HT-29 (cell line): ENCODE measurements at regions not wholly inside any gene's neighbourhood (a gene's known extent, or its start where the extent isn't known, plus 50 kb on each side); places are given as distances from the start of the nearest gene placed in this dataset.
"Not testable (repeated sequence)": the region's sequence is repeated elsewhere in the genome, so short reads cannot be mapped to it uniquely, and the experiment has no call there.

Source experiments
- DNase-seq: peaks from one replicate; pipeline ENCODE4 v3.0.0-alpha.2; 2015; ENCODE audit warnings: low spot score

DNA sequence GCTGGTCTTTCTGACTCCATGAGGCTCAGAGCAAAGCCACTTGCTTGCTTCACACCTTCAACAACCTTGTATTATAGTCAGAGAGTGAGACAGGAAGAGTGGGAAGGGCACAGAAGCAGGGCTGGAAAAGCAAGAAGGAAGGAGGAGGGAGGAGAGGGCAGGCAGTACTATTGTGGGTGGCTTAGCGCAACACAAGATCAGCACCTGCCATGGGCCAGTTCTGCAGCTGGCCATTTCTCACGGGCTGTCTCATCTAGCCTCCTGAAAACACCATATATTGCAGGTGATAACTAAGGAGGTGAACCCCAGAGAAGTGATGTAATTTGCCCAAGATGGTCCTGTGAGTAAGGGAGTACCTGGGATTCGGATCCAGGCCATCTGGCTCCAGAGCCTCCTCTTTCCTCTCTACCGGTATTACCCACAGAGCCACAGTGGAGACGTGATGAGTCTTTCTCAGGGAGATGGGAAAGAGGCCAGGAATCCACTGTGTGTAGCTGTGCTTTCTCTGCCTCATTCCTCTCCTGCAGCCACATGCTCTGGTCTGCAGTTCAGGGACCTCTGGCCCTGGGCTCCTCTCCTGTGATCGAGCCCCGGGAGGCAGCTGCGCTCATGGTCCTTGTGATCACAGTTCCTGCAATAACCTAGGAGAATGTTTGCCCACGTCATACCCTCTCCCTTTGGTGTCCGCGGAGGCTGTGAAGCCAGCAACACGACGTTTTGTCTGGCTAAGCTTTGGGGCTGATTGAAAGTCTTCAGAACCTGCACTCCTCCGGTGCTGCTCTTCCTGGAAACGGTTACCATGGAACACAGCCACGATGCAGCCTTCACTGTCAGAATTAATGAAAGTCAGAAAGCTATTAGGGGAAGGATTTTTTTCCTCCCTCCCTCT, 178.1 kb upstream of the CCL2 start:
- no peak for DNase-seq

DNA sequence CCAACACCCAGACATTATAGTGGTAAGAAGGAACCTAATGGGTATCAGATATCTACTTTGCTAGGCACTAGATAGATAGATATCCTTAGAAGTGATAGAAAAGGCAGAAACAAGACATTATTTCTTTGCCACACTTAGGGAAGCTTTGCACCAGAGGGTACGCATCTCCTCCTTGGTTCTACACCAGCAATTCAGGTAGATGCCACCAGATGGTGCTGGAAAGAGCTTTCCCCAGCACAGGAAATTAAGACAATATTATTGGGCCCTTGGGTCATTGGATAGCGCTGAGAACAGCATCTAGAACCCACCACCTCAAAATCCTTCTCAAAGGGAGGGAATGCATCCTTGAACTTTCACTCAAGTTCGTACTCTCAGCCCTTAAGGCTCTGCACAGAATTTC, 173.8 kb upstream of the CCL2 start:
- DNase-seq, result peak; percentile 45

DNA sequence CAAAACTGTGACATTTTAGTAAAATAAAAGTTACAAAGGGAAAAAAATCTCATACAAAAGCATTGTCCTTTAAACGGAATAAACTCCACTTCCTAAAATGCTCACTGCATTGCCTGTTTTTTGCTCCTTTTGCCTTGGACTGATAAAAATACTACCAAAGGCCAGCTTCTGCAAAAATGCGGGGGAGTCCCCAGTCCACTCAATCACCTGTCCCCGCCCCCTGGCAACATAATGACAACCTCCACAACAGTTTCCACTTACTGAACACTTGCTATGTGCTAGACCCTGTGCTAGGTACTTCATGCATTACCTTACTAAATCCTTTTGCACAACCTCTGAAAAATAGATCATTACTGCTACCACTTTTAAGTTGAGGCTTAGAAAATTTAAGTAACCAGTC, 172.7 kb upstream of the CCL2 start:
- no peak for DNase-seq

DNA sequence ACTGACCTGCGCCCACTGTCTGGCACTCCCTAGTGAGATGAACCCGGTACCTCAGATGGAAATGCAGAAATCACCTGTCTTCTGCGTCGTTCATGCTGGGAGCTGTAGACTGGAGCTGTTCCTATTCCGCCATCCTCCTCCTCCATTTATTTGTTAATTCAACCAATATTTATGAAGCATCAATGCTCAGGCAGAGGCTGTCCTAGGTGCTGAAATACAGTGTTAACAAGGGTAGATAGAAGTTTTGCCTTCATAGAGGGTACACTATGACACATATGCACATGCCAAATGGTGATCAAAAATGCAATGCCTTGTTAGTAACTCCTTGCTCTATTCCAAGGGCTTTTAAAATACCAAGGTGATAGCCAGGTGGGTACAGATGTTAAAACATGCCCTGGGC, 166.0 kb upstream of the CCL2 start:
- not testable (repeated sequence) for DNase-seq

DNA sequence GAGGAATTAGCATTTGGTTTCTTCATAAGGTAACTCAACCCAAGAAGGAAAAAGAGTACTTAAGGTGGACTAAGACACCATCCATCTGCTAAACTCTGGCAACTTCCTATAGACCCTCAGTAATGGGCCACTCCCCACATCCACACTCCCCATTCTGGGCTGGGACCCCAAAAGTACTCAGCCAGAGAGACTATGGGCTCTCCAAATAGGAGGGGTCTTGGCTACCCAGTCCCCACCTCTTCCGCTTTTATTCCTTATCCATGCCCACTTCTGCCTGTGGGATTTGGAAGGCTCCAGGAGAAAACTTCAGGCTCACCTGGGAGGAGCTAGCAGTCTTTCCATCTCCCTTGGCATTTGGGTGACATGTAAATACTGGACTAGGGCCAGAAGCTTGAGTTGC, 164.5 kb upstream of the CCL2 start:
- DNase-seq, result no peak

DNA sequence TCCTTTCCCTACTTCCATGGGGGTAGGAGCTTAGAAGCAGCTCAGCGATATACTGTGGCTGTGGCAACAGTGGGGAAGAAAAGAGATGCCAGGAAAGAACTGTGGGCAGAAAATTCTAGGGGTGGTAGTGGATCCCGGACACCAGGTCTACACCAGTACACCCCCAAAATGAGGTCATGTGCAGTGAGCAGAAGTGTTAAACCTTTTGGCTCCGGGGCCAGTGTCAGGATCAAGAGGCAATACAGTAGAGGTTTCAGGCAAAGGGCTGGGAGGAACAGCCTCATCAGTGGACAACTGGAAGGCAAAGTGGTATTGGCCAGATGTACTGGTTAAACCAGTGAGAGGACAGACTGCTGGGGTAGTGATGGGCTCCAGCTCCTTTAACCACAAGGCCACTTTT, 163.1 kb upstream of the CCL2 start:
- DNase-seq, result no peak

DNA sequence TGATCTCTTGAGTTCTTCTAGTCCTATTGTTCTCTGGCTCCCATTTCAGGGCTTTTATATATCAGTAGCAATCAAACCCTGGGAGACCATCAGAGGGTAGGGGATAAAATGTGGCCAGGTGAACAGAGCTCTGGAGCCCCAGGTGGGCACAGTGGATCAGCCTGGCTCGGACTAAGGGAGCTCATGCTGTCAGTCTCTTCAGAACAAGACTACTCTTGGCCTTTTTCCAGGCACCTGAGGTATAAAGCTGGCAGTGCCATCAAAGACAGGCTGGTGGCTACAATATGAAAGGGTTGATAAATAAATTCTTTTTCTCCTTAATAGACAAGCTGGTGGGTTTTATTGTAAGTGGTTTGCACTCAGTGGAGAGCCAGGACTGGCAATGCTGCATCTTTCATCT, 160.0 kb upstream of the CCL2 start:
- no peak for DNase-seq

DNA sequence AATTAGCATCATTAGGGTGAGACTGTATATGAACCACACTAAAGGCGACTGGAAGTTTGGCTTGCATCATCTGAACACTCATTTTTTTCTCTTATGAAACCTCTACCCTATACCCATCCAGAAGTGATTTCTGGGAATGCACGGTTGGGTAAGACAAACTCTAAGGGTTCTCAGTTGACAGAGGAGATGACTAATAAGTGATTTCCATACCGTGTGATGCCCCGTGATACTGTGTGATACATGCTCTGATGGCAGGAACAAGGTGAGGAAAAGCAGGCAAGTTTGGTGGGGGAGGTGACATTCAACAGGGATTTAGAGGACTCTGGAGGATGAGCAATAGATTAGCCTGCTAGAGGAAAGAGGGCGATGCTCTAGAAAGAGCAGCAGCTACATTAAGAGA, 156.4 kb upstream of the CCL2 start:
- DNase-seq, result no peak

DNA sequence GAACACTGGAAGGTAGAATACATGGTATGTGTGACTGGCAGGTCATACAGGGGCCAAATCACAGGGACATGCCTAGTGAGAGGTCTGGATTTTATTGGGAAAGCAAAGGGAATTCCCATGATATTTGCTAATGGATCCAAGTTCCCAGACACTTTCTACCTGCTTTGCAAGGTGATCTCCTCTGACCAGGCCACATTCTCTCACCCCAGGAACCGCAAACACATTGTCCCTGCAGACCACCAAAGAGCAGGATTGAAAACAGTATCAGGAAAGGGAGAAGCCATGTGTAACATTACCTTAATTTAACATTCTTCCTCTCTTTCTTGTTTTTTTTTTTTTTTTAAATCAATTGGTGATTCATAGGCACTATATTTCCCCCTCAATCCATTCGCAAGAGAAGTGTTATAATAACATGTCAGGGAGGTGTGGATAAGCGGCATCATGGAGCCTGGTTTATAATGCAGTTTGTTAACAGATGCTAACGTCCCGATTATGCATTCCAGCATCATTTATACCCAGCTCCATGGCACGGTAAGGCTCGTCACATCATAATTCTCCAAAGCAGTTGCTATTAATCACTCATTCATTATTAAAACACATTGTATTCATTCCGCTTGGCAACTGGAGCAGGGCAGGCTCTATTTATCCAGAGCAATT, 155.1 kb upstream of the CCL2 start:
- no peak for DNase-seq

DNA sequence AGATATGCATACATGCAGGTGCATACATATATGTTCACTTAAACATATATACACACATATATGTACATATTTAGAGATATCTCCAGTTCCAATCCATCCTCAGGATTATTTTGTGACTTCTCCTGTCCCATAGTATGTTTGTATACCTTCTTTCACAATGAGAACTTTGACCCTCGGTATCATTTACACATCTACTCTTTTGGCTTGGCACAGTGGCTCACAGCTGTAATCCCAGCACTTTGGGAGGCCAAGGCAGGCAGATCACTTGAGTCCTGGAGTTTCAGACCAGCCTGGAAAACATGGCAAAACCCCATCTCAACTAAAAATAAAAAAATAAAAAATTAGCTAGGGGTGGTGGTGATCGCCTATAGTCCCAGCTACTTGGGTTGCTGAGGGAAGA, 148.1 kb upstream of the CCL2 start:
- no peak for DNase-seq

DNA sequence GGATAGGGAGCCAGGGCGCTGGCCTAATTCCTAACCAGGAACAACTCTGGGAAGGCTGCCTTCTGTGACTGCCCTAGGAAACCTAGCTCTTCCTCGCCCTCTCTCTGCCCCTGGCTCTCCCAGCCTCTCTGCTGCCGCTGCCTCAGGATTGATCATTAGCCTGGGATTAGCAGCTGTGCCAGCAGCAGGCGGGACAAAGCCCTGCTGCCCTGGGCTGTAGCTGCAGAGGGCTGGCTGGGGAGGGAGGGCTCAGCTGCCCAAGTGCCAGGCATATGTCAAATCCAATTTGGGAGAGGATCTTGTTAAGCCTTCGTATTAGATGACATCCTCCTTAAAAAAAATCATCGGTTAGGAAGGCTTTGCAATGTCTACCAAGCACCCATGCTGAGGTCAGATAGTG, 144.8 kb upstream of the CCL2 start:
- no peak for DNase-seq

DNA sequence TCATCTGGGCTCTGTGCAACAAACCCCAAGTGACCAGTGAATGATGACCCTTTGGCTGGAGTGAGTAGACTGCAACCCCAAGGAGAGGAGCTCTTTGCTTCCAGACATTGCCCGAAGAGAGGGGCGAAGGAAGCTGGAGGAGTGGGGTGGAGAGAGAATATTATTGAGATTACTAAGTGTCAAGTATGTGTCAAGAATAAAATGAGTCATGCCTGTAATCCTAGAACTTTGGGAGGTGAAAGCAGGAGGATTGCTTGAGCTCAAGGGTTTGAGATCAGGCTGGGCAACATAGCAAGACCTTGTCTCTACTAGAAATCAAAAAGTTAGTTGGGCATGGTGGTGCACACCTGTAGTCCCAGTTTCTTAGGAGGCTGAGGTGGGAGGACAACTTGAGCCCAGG, 142.0 kb upstream of the CCL2 start:
- DNase-seq, result no peak

DNA sequence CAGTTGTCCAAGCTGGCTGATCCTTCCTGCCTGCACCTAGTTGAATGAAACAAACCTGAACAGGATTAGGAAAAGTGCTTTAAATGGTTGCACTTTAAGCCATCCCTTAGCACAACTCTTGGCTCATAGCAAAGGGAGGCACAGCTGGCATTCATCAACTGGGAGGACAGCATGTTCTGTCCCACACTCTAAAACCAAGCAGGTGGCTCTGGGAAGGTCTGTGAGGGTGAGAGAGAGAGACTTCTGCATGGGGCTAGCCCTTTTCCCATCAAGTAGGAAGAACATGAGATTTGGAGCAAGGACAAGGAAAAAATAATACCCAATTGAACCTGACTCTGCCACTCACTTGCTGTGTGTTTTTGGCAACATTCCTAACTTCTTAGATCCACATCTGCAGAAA, 140.9 kb upstream of the CCL2 start:
- no peak for DNase-seq

DNA sequence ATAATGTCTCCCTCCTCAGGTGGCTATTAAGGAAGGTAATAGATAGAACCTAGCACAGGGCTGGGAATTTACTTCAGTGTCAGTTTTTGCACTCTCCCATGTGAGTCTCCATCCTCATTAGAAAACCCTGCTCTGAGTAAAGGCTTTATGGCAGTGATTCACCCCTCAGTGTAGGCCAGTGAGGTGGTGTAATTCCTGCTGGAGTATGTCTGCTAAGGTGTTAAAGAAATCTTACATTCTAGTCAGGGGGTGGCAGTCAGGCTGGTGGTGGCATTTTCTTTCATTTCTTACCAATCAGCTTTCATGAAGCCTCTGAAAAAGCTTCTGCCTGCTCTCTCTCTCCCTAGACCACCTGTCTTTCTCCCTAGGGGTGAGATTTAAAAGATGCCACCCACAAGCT, 138.8 kb upstream of the CCL2 start:
- DNase-seq, result no peak

DNA sequence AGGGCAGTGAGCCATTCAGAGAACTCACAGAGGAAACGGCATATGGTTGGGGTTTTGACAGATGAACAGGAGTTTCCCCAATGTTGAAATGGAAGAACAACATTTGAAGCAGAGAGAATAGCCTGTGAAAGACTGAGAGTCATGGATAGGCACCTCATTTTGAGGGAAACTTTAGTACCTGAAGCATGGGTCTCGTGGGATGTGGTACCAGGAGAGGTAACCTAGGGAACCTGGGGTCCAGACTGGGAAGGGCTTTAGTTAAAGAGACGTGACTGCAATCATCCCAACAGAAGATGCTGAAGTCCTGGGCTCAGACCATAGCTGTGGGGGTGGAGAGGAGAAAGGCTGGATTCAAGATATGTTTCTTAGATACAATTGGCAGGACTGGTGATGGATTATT, 137.8 kb upstream of the CCL2 start:
- DNase-seq, result no peak

DNA sequence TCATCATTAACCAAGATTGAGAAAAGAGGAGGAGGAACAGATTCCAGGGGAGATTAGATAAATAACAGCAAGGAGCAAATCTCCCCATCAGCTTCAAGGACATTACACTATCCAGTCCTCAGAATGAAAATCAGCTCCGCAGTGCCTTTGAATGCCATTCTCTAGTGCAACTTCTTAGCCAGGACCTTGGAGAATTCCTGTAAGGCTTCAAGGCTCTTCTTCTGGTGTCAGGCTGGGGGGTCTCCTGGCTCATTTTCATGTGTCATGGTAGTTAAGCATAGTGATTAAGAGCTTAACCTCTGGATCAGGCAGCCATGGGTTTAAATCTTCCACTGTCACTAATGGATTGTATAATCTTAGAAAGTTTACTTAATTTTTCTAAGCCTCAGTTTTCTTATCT, 137.3 kb upstream of the CCL2 start:
- DNase-seq, result no peak

DNA sequence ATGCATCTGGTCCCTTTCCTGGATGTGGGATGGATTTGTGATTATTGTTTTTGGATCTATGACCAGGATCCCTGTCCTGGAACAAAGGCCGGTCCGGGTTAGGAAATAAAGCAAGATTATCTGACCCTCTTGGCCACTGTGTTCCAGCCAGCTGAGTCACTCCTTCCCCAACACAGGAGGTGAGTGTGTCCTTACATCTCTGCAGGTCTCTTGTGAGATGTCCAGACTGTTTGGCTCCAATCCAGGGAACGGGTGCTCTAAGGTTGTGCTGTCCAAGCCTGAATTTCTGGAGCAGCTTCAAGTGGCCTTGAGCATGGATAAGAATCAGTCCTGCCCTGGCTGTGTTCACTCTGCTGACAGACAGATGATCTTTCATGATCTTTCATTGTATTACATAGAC, 136.5 kb upstream of the CCL2 start:
- no peak for DNase-seq

DNA sequence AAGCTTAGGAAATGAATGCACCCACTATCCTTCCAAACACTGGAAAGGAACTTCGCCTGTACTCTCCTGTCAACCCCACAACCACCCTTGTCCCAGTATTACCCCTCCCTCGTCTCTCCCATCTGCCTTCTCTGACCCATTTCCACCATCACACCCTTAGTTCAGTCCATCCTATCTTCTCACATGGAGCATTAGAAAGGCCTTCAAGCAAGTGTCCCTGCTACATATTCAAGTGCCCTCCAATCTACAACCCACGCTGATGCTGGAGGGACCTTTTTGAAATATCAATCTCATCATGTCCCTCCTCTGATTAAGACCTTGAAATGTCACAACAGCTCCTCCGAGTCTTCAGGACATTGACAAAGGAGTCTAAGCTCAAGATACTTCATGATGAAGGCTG, 133.8 kb upstream of the CCL2 start:
- DNase-seq, result no peak

DNA sequence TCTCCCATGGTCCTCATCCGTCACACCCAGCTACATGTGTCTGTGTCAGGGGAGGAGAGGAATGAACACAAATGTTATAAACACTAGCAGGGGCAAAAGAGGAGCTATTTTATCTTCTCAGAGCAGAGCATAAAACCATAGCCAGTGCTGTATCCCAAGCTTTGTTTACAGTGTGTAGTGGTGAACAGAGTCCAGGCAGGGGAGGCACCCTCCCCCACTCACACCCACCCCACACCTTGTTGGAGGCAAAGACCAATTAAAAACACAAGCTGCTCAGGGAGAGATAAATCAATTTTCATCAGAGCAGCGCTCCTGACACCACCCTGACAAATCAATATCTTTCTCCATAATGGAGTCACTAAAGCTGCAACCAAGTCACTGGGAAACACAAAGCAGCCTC, 132.6 kb upstream of the CCL2 start:
- DNase-seq, result no peak

DNA sequence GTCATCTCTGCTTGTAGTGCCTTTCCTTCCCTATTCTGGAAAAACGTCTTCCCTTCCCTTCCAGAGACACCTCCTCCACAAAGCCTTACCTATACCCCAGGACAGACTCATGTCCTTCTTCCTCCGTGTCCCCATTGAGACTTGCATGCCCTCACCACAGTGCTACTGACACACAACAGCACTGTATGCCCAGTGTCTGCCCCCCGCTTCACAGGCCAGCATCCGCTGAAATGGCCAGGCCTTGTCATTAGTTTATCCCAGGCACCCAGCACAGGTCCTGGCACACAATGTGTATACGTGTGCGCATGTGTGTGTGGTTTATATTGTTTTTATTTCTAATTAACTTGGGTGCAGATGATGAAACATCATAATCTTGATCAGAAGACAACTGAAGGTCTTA, 130.1 kb upstream of the CCL2 start:
- DNase-seq, result no peak

DNA sequence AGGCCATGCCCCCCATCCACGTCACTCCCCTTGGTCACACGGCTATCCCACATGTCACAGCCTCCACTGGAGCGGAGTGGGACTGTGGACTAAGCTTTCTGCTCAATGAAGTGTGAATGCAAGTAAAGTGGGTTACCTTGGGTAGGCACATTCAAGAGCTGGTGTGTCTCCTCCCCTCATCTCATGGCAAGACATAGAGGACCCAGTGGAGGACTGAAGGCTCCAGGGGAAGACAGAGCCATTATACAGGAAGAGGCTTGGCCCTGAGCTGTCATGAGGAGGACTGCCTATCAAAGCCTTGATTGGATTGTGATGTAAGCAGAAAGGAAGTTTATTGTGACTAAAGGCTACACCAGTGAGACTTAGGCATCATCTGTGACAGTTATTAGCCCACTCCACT, 129.2 kb upstream of the CCL2 start:
- no peak for DNase-seq

DNA sequence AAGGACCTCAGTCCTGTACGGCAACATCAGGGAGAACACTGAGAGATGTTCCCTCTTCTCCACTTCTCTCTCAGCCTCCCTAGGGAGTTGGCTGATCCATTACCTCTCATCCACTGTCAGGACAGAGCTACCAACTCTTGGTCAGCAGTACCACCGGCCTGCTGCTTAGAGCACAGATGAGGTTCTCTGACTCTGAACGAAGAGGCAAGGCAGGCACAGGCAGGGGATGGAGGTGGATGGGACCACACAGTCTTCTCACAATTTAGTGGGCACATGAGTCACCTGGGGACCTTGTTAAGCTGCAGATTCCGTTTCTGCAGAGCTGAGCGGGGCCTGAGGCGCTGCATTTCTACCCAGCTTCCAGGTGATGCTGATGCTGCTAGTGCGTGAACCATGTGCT, 128.6 kb upstream of the CCL2 start:
- DNase-seq, result no peak

DNA sequence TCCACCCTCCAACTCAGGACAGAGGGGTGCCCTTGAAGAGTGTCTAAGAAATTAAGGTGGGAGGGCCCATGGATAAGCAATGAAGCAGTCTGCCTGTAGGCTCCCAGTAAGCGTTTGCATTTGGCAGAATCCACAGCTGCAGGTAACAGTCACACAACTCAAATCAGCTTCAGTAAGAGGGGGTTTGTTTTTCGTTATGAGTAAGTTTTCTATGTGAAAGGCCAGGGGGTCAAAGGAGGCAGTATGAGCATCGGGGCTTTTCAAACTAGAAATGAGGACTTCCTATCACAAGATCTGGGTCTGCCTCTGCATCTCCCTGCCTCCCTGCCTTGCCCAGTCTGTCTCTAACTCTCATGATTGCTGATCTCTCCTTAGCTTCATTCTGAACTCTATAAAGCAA, 128.1 kb upstream of the CCL2 start:
- DNase-seq, result no peak

DNA sequence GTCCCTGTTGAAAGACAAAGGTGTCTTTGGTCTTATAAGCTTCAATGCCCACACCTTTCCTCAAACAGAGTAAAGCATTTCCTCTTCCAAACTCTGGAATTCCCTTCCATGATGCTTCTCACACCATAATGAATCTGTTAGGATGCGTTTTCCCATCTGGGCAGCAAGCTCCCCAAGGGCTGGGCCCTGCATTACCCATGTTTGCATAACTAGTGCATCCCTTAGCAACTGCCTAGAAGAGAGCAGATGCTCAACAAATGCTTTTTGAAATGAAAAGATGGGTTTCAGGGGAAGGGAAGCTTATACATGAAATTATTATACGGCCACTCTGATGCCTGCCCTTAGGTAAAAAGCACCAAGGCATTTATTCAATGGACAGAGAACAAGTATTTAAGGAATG, 124.5 kb upstream of the CCL2 start:
- DNase-seq, result no peak
